ENCODE measurements at regions not wholly inside any gene's neighbourhood (a gene's known extent, or its start where the extent isn't known, plus 50 kb on each side); places are given as distances from the start of the nearest gene placed in this dataset.
"Not testable (repeated sequence)": the region's sequence is repeated elsewhere in the genome, so short reads cannot be mapped to it uniquely, and the experiment has no call there.

GRCh38 chr11:122201106-122201505, 85.1 kb upstream of the BLID start:
- no CpG with 5 or more reads among the region's 4 CpGs for WGBS (ENCODE audit: insufficient coverage)
- Histone ChIP-seq H3K27ac (ENCODE audit: insufficient read depth in 1 of 2, low read depth in 1 of 2, low read length in 2 of 2, poor library complexity in 1 of 2, severe bottlenecking in 2 of 2) (no peak overlapping the region), H3K36me3 (ENCODE audit: control insufficient read depth in 4 of 4, insufficient read depth in 4 of 4, low read length in 3 of 4) (no peaks in the 10 kb centered on the region), H3K4me1 (ENCODE audit: control extremely low read depth in 1 of 4, control insufficient read depth in 4 of 4, insufficient read depth in 4 of 4, low read length in 3 of 4) (peaks cover 0 to 6% (median 0%) of the 10 kb centered on the region in 4 experiments), H3K9me3 (ENCODE audit: control extremely low read depth in 1 of 5, control insufficient read depth in 4 of 5, insufficient read depth in 2 of 5, low read depth in 1 of 5, low read length in 4 of 5) (no peaks in the 10 kb centered on the region), H3K4me3 (ENCODE audit: control insufficient read depth in 1 of 7, extremely low read depth in 1 of 7, insufficient read depth in 4 of 7, low read depth in 2 of 7, low read length in 6 of 7) (no peak overlapping the region), H3K27me3 (replicated peaks in 2 of 5; ENCODE audit: control insufficient read depth in 4 of 5, insufficient read depth in 5 of 5, low read length in 4 of 5) (peaks cover 0 to 10% (median 3%) of the 10 kb centered on the region in 5 experiments)
- POLR2A ChIA-PET, result no interaction called here
- DNase-seq, result no peak
- CTCF ChIA-PET, result interaction anchor here (1.1 to 5.9 kb wide), 3 partner anchors 12 to 546 kb away, joined by 3 to 51 read pairs (median 3); no protein-coding TSS in a partner anchor

- WGBS (ENCODE audit: insufficient coverage), result 100% methylated on average over 2 of the region's 3 CpGs
These were observed 83.6 kb upstream of the BLID start for GRCh38 chr11:122199661-122200060.

GRCh38 chr11:122198291-122198983, 82.4 kb upstream of the BLID start:
- POLR2A ChIA-PET, result interaction anchor here (0.6 kb wide), 1 partner anchor 18 kb away, joined by 3 read pairs; no protein-coding TSS in a partner anchor

More at GRCh38 chr11:122199661-122200060, 83.6 kb upstream of the BLID start:
- no peak overlapping the region for H3K4me3 ChIP-seq (ENCODE audit: control insufficient read depth in 1 of 7, extremely low read depth in 1 of 7, insufficient read depth in 4 of 7, low read depth in 2 of 7, low read length in 6 of 7)
- peaks cover 0 to 5% (median 0%) of the 10 kb centered on the region in 4 experiments for H3K4me1 ChIP-seq (ENCODE audit: control extremely low read depth in 1 of 4, control insufficient read depth in 4 of 4, insufficient read depth in 4 of 4, low read length in 3 of 4)
- no peaks in the 10 kb centered on the region for H3K9me3 ChIP-seq (ENCODE audit: control extremely low read depth in 1 of 5, control insufficient read depth in 4 of 5, insufficient read depth in 2 of 5, low read depth in 1 of 5, low read length in 4 of 5)
- DNase-seq, result no peak
- no peaks in the 10 kb centered on the region for H3K36me3 ChIP-seq (ENCODE audit: control insufficient read depth in 4 of 4, insufficient read depth in 4 of 4, low read length in 3 of 4)
- H3K27me3 ChIP-seq (replicated peaks in 2 of 5; ENCODE audit: control insufficient read depth in 4 of 5, insufficient read depth in 5 of 5, low read length in 4 of 5), result peaks cover 0 to 7% (median 3%) of the 10 kb centered on the region in 5 experiments
- POLR2A ChIA-PET, result no interaction called here
- CTCF ChIA-PET, result interaction anchor here (0.6 to 5.9 kb wide), 2 partner anchors 86 to 544 kb away, joined by 3 to 51 read pairs; no protein-coding TSS in a partner anchor
- no peak overlapping the region for H3K27ac ChIP-seq (ENCODE audit: insufficient read depth in 1 of 2, low read depth in 1 of 2, low read length in 2 of 2, poor library complexity in 1 of 2, severe bottlenecking in 2 of 2)

DNA sequence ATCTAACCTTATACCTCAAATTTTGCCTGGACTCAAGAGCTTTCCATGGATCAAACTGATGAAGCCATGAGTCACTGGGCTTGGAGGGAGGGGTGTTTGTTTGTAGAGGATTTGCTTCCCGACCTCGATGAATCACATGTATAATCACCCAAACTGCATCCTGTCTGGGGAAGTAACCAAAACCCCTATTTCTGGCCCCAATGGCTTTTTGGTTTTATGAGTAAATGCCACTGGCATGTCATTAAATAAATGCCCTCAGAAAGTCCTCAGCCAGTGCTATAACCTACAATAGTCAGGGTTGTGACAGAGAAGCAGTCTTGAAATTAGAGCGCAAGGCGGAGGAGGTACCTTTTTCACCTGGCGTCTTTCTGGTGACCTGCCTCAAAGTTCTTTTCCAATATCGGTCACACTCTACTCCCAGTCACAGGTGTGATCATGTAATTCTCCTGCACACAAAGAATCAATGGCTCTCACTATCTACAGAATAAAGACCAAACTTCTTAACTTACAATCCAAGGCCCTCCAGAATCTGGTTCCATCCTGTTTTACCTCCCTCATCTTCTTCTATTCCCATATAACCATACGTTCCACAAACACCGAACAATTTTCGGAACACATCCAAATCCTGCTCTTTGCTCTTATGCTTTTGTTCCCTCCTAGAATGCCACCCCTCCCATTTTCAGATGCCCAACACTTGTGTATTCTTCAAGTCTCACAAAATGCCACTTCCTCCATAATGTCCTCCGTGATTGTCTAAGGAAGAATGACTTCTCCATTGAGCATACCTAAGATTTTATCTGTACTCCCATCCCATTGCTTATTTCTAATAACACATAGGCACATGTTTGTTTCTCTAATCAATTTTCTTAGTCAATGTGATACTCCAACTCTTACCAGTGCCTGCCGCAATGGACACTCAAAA, 81.3 kb upstream of the BLID start:
- 95% methylated on average over 8 of the region's 11 CpGs for WGBS (ENCODE audit: insufficient coverage)
- peak; percentile 10 to 55 (median 45) for DNase-seq
- Histone ChIP-seq H3K36me3 (ENCODE audit: control insufficient read depth in 4 of 4, insufficient read depth in 4 of 4, low read length in 3 of 4) (no peaks in the 10 kb centered on the region), H3K4me1 (ENCODE audit: control extremely low read depth in 1 of 4, control insufficient read depth in 4 of 4, insufficient read depth in 4 of 4, low read length in 3 of 4) (no peaks in the 10 kb centered on the region), H3K4me3 (ENCODE audit: control insufficient read depth in 1 of 7, extremely low read depth in 1 of 7, insufficient read depth in 4 of 7, low read depth in 2 of 7, low read length in 6 of 7) (no peak overlapping the region), H3K27ac (ENCODE audit: insufficient read depth in 1 of 2, low read depth in 1 of 2, low read length in 2 of 2, poor library complexity in 1 of 2, severe bottlenecking in 2 of 2) (no peak overlapping the region), H3K9me3 (ENCODE audit: control extremely low read depth in 1 of 5, control insufficient read depth in 4 of 5, insufficient read depth in 2 of 5, low read depth in 1 of 5, low read length in 4 of 5) (no peaks in the 10 kb centered on the region), H3K27me3 (replicated peaks in 2 of 5; ENCODE audit: control insufficient read depth in 4 of 5, insufficient read depth in 5 of 5, low read length in 4 of 5) (peaks cover 0 to 6% (median 0%) of the 10 kb centered on the region in 5 experiments)
- ChIA-PET POLR2A (interaction anchor here (0.5 kb wide), 1 partner anchor 536 kb away, joined by 3 read pairs; no protein-coding TSS in a partner anchor), CTCF (no interaction called here)

More at GRCh38 chr11:122198291-122198983, 82.4 kb upstream of the BLID start:
- H3K4me1 ChIP-seq (ENCODE audit: control extremely low read depth in 1 of 4, control insufficient read depth in 4 of 4, insufficient read depth in 4 of 4, low read length in 3 of 4), result peaks cover 0 to 5% (median 0%) of the 10 kb centered on the region in 4 experiments
- H3K9me3 ChIP-seq (ENCODE audit: control extremely low read depth in 1 of 5, control insufficient read depth in 4 of 5, insufficient read depth in 2 of 5, low read depth in 1 of 5, low read length in 4 of 5), result no peaks in the 10 kb centered on the region
- H3K4me3 ChIP-seq (ENCODE audit: control insufficient read depth in 1 of 7, extremely low read depth in 1 of 7, insufficient read depth in 4 of 7, low read depth in 2 of 7, low read length in 6 of 7), result no peak overlapping the region
- no peak overlapping the region for H3K27ac ChIP-seq (ENCODE audit: insufficient read depth in 1 of 2, low read depth in 1 of 2, low read length in 2 of 2, poor library complexity in 1 of 2, severe bottlenecking in 2 of 2)
- peaks cover 0 to 7% (median 3%) of the 10 kb centered on the region in 5 experiments for H3K27me3 ChIP-seq (replicated peaks in 2 of 5; ENCODE audit: control insufficient read depth in 4 of 5, insufficient read depth in 5 of 5, low read length in 4 of 5)
- no peaks in the 10 kb centered on the region for H3K36me3 ChIP-seq (ENCODE audit: control insufficient read depth in 4 of 4, insufficient read depth in 4 of 4, low read length in 3 of 4)
- no peak for DNase-seq
- CTCF ChIA-PET, result no interaction called here
- WGBS (ENCODE audit: insufficient coverage), result 93% methylated on average over 3 of the region's 7 CpGs

DNA sequence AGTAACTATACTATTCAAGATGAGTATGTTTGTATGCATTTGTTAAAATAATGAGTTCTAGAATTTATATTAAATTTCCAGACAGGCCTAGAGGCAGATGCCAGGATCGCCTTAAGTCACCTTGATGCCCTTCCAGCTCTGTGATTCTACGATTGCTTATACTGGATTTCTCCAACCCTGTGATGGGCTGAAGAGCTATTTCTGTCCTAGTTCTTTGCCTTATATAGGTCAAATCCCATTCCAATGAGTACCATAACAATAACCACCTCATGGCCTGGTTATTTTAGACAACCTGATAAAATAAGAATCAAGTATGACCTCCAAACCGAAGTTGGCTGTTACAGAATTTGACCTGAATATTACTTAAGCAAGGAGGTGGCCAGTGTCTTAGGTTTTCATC, 79.8 kb upstream of the BLID start:
- ChIA-PET POLR2A (no interaction called here), CTCF (interaction anchor here (0.9 to 1.1 kb wide), 2 partner anchors 310 to 540 kb away, joined by 3 to 4 read pairs; no protein-coding TSS in a partner anchor)
- Histone ChIP-seq H3K27ac (ENCODE audit: insufficient read depth in 1 of 2, low read depth in 1 of 2, low read length in 2 of 2, poor library complexity in 1 of 2, severe bottlenecking in 2 of 2) (no peak overlapping the region), H3K4me3 (ENCODE audit: control insufficient read depth in 1 of 7, extremely low read depth in 1 of 7, insufficient read depth in 4 of 7, low read depth in 2 of 7, low read length in 6 of 7) (no peak overlapping the region), H3K9me3 (ENCODE audit: control extremely low read depth in 1 of 5, control insufficient read depth in 4 of 5, insufficient read depth in 2 of 5, low read depth in 1 of 5, low read length in 4 of 5) (no peaks in the 10 kb centered on the region), H3K27me3 (replicated peaks in 2 of 5; ENCODE audit: control insufficient read depth in 4 of 5, insufficient read depth in 5 of 5, low read length in 4 of 5) (no peaks in the 10 kb centered on the region), H3K4me1 (ENCODE audit: control extremely low read depth in 1 of 4, control insufficient read depth in 4 of 4, insufficient read depth in 4 of 4, low read length in 3 of 4) (no peaks in the 10 kb centered on the region), H3K36me3 (ENCODE audit: control insufficient read depth in 4 of 4, insufficient read depth in 4 of 4, low read length in 3 of 4) (no peaks in the 10 kb centered on the region)
- WGBS (ENCODE audit: insufficient coverage), result 100% methylated on average over 2 of the region's 3 CpGs
- DNase-seq, result no peak

GRCh38 chr11:122193881-122194480, 78.0 kb upstream of the BLID start:
- H3K4me3 ChIP-seq (ENCODE audit: control insufficient read depth in 1 of 7, extremely low read depth in 1 of 7, insufficient read depth in 4 of 7, low read depth in 2 of 7, low read length in 6 of 7); H3K27me3 ChIP-seq (replicated peaks in 2 of 5; ENCODE audit: control insufficient read depth in 4 of 5, insufficient read depth in 5 of 5, low read length in 4 of 5); DNase-seq; POLR2A ChIA-PET; H3K27ac ChIP-seq (ENCODE audit: insufficient read depth in 1 of 2, low read depth in 1 of 2, low read length in 2 of 2, poor library complexity in 1 of 2, severe bottlenecking in 2 of 2); H3K36me3 ChIP-seq (ENCODE audit: control insufficient read depth in 4 of 4, insufficient read depth in 4 of 4, low read length in 3 of 4); H3K4me1 ChIP-seq (ENCODE audit: control extremely low read depth in 1 of 4, control insufficient read depth in 4 of 4, insufficient read depth in 4 of 4, low read length in 3 of 4); CTCF ChIA-PET; H3K9me3 ChIP-seq (ENCODE audit: control extremely low read depth in 1 of 5, control insufficient read depth in 4 of 5, insufficient read depth in 2 of 5, low read depth in 1 of 5, low read length in 4 of 5): not testable (repeated sequence)
- 86% methylated on average over 2 of the region's 5 CpGs for WGBS (ENCODE audit: insufficient coverage)

Measured in common myeloid progenitor, CD34-positive (primary cell).